Central memory CD8-positive, alpha-beta T cell (primary cell): ENCODE measurements at regions not wholly inside any gene's neighbourhood (a gene's known extent, or its start where the extent isn't known, plus 50 kb on each side); places are given as distances from the start of the nearest gene placed in this dataset.
"Not testable (repeated sequence)": the region's sequence is repeated elsewhere in the genome, so short reads cannot be mapped to it uniquely, and the experiment has no call there.

ENCODE experiments used
- ATAC-seq: fragments of 150-1000 bp; cut with Tn5 transposase; replicated peaks from 2 replicates; pipeline ENCODE4 v1.10.0; 2022; ENCODE audit warnings: mild to moderate bottlenecking, moderate FRiP score, moderate number of reproducible peaks; ENCODE audit not compliant: poor library complexity, severe bottlenecking; ENCODE audit errors: extremely low read depth
- DNase-seq, 2 donors: peaks; one replicate each; pipeline ENCODE4 v3.0.0; 2021; ENCODE audit warnings: low spot score in 2 of 2
- H3K27ac Mint-ChIP-seq: one replicate; pipeline ENCODE4 v1.8.0; 2022; ENCODE audit warnings: low read depth, mild to moderate bottlenecking, moderate library complexity, mixed read lengths
- H3K27me3 Mint-ChIP-seq: one replicate; pipeline ENCODE4 v1.8.0; 2022; ENCODE audit warnings: mixed read lengths
- H3K36me3 Mint-ChIP-seq: one replicate; pipeline ENCODE4 v1.8.0; 2022; ENCODE audit warnings: mild to moderate bottlenecking, moderate library complexity, mixed read lengths; ENCODE audit not compliant: insufficient read depth
- H3K4me1 Mint-ChIP-seq: one replicate; pipeline ENCODE4 v1.8.0; 2022; ENCODE audit warnings: mixed read lengths
- H3K4me3 Mint-ChIP-seq: one replicate; pipeline ENCODE4 v1.8.0; 2022; ENCODE audit warnings: mild to moderate bottlenecking, moderate library complexity, mixed read lengths
- H3K9me3 Mint-ChIP-seq: one replicate; pipeline ENCODE4 v1.8.0; 2022; ENCODE audit warnings: mixed read lengths

DNA sequence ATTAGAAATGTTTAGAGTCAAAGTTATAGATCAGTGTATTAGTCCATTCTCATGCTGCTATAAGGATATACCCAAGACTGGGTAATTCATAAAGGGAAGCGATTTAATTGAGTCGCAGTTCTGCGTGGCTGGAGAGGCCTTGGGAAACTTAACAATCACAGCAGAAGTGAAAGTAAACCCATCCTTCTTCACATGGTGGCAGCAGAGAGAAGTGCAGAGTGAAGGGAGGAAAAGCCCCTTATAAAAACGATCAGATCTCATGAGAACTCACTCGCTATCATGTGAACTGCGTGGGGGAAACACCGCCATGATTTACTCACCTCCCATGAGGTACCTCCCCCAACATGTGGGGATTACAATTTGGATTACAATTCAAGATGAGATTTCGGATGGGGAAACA lies 871.5 kb downstream of the DIPK2A start:
- no peak for ATAC-seq
- H3K4me3 Mint-ChIP-seq = no peak overlapping the region
- H3K27ac Mint-ChIP-seq = no peak overlapping the region
- peaks cover 13% of the 10 kb centered on the region for H3K9me3 Mint-ChIP-seq
- DNase-seq = no peak
- no peaks in the 10 kb centered on the region for H3K36me3 Mint-ChIP-seq
- H3K27me3 Mint-ChIP-seq = no peaks in the 10 kb centered on the region
- H3K4me1 Mint-ChIP-seq = no peaks in the 10 kb centered on the region

DNA sequence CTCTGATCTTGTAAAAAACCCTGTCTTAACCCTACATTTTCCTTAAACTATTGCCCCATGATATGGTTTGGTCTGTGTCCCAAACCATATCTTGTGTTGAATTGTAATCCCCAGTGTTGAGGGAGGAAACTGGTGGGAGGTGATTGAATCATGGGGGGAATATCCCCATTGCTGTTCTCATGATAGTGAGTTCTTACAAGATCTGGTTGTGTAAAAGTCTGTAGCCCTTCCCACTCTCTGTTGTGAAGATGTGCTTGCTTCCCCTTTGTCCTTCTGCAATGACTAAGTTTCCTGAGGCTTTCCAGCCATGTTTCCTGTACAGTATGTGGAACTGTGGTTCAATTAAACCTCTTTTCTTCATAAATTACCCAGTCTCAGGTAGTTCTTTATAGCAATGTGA lies 881.4 kb downstream of the DIPK2A start:
- ATAC-seq (no peak), DNase-seq (no peak)
- H3K27ac Mint-ChIP-seq = no peak overlapping the region
- no peaks in the 10 kb centered on the region for H3K36me3 Mint-ChIP-seq
- H3K9me3 Mint-ChIP-seq = peaks cover 12% of the 10 kb centered on the region
- H3K4me1 Mint-ChIP-seq = no peaks in the 10 kb centered on the region
- H3K4me3 Mint-ChIP-seq = no peak overlapping the region
- H3K27me3 Mint-ChIP-seq = no peaks in the 10 kb centered on the region

DNA sequence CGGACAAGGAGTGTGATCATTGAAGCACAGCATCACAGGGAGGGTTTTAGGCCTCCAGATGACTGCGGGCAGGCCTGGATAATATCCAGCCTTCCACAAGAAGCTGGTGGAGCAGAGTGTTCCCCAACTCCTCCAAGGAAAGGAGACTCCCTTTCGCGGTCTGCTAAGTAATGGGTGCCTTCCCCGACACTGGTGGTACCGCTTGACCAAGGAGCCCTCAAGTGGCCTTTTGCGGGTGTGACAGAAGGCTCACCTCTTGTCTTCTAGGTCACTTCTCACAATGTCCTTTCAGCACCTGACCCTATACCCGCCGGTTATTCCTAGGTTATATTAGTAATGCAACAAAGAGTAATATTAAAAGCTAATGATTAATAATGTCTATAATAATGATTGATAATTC lies 882.4 kb downstream of the DIPK2A start:
- peaks cover 12% of the 10 kb centered on the region for H3K9me3 Mint-ChIP-seq
- not testable (repeated sequence) for H3K4me3 Mint-ChIP-seq, H3K36me3 Mint-ChIP-seq, ATAC-seq, H3K27me3 Mint-ChIP-seq, H3K27ac Mint-ChIP-seq, H3K4me1 Mint-ChIP-seq, DNase-seq

DNA sequence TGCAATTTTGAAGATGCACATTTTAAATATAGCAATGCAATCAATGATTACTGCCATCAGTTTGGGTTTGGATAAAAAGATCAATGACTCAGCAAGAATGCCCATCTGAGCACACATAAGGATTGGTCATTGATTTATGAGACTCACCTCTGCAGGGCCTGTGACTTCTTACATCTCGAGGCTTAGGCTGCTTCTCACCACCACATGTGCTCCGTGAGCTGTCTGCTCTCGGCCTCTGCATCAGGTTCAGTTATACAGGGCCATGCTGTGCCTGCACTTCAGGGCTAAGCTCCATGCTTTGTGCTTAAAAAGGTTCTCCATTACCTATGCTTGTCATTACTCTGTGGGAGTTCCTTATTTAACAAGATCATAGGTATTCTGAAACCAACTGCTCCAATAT lies 887.5 kb downstream of the DIPK2A start:
- Mint-ChIP-seq H3K27me3 (no peaks in the 10 kb centered on the region), H3K9me3 (peaks cover 5% of the 10 kb centered on the region), H3K4me1 (no peaks in the 10 kb centered on the region), H3K4me3 (no peak overlapping the region), H3K36me3 (no peaks in the 10 kb centered on the region), H3K27ac (no peak overlapping the region)
- DNase-seq (no peak), ATAC-seq (no peak)

DNA sequence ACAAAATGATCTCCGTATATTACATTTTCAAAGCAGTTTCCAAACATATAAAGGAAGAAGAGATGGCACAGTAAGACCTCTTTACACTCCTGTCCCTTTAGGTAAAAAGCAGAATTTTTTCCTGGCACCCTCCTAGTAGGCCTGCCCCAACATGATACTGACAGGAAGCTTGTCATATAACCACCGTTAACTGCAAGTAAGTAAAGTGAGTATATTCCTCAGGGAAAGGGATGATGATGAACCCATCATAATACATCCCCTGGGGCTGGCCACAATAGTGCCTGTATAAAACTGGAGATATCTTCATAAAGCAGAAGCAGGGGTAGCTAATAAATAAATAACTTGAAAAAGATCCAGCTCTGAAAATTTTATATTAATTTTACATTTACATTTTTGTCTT lies 893.0 kb downstream of the DIPK2A start:
- no peaks in the 10 kb centered on the region for H3K36me3 Mint-ChIP-seq
- DNase-seq = no peak
- ATAC-seq = no peak
- H3K4me3 Mint-ChIP-seq = no peak overlapping the region
- no peaks in the 10 kb centered on the region for H3K27me3 Mint-ChIP-seq
- H3K4me1 Mint-ChIP-seq = no peaks in the 10 kb centered on the region
- no peak overlapping the region for H3K27ac Mint-ChIP-seq
- peaks cover 14% of the 10 kb centered on the region for H3K9me3 Mint-ChIP-seq

DNA sequence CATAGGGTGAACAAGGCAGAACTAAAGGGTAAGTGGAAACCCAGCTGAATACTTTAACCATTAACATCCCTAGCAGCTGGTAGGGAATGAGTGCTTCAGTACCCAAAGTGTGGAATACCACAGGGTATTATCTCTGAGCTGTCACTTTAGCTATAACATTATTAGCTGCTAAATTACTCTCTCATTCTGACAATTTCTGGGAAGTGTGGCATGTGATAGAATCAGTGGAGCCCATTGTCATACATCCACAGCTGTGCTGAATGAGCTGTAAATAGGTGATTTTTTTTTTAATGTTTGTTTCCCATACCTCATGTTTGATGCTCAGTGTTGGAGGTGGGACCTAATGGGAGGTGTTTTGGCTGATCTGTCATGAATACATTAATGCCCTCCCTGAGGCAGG lies 894.3 kb downstream of the DIPK2A start:
- Mint-ChIP-seq H3K27ac (no peak overlapping the region), H3K27me3 (no peaks in the 10 kb centered on the region), H3K9me3 (peaks cover 22% of the 10 kb centered on the region), H3K36me3 (no peaks in the 10 kb centered on the region), H3K4me3 (no peak overlapping the region), H3K4me1 (no peaks in the 10 kb centered on the region)
- no peak for DNase-seq
- ATAC-seq = no peak

DNA sequence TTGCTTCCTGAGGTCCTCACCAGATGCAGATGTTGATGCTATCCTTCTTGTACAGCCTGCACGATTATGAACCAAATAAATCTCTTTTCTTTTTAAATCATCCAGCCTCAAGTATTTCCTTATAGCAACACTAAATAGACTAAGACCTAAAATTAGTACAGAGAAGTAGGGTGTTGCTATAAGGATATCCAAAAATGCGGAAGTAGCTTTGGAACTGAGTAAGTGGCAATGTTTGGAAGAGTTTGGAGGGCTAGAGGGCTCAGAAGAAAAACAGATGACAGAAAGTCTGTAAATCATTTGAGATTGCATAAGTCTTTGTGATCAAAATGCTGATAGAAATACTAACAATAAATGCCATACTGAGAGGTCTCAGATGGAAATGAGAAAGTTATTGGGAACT lies 894.9 kb downstream of the DIPK2A start:
- DNase-seq (no peak), ATAC-seq (no peak)
- no peak overlapping the region for H3K4me3 Mint-ChIP-seq
- no peaks in the 10 kb centered on the region for H3K27me3 Mint-ChIP-seq
- no peaks in the 10 kb centered on the region for H3K4me1 Mint-ChIP-seq
- peaks cover 22% of the 10 kb centered on the region for H3K9me3 Mint-ChIP-seq
- H3K27ac Mint-ChIP-seq = no peak overlapping the region
- H3K36me3 Mint-ChIP-seq = no peaks in the 10 kb centered on the region

DNA sequence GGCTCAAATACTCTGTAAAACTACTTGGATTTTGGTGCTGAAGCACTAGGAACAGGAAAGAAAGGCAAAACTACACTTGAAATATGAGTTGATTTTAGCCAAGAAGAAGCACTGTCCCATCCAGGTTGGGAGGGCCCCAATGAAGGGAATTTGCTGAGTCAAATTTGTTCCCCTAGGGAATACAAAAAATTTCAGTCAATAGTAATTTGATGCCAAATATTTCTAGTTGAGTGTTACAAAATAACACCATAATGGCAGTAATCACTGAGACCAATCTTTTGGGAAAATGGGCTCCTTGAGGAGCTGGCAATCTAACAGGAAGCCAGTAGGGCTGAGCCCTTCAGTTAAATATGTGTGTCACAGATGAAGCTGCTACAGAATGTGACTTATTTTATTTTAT lies 896.9 kb downstream of the DIPK2A start:
- Mint-ChIP-seq H3K4me1 (no peaks in the 10 kb centered on the region), H3K36me3 (no peaks in the 10 kb centered on the region), H3K27ac (no peak overlapping the region), H3K4me3 (no peak overlapping the region), H3K27me3 (no peaks in the 10 kb centered on the region), H3K9me3 (peaks cover 17% of the 10 kb centered on the region)
- ATAC-seq (no peak), DNase-seq (no peak)

DNA sequence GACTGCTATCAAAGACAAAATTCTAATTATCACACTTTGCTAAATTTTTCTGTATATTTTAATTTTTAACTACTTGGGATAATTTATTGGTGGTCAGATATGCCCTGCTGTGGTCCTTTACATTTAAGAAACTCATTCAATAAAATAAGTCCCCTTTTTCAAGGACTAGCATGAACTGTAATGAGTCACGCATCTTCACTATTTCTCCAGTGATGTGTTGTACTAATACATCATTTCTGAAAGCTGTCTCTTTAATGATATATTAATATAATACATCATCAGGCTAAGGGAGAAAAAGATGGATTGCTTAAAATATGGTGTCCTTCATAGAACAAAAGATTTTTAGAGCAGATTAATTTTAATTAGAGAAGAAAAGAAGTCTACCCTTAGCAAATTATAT lies 901.4 kb downstream of the DIPK2A start:
- no peaks in the 10 kb centered on the region for H3K4me1 Mint-ChIP-seq
- H3K27ac Mint-ChIP-seq = no peak overlapping the region
- H3K36me3 Mint-ChIP-seq = no peaks in the 10 kb centered on the region
- DNase-seq = no peak
- H3K27me3 Mint-ChIP-seq = no peaks in the 10 kb centered on the region
- H3K9me3 Mint-ChIP-seq = peaks cover 16% of the 10 kb centered on the region
- H3K4me3 Mint-ChIP-seq = no peak overlapping the region
- no peak for ATAC-seq

DNA sequence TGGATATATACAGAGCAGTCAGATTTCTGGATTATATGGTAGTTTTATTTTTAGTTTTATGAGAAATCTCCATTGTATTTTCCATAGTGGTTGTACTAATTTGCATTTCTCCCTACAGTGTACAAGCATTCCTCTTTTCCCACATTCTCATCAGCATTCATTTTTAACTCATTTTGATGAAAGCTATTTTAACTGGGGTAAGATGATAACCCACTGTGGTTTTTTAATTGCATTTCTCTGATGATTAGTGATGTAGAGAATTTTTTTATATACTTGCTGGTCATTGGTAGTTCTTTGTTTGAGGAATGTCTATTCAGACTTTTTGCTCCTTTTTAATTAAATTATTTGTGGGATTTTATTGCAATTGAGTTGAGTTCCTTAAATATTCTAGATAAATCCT lies 903.6 kb downstream of the DIPK2A start:
- no peaks in the 10 kb centered on the region for H3K36me3 Mint-ChIP-seq
- H3K27ac Mint-ChIP-seq = no peak overlapping the region
- peaks cover 7% of the 10 kb centered on the region for H3K9me3 Mint-ChIP-seq
- H3K27me3 Mint-ChIP-seq = no peaks in the 10 kb centered on the region
- H3K4me1 Mint-ChIP-seq = no peaks in the 10 kb centered on the region
- no peak overlapping the region for H3K4me3 Mint-ChIP-seq
- ATAC-seq (no peak), DNase-seq (no peak)

DNA sequence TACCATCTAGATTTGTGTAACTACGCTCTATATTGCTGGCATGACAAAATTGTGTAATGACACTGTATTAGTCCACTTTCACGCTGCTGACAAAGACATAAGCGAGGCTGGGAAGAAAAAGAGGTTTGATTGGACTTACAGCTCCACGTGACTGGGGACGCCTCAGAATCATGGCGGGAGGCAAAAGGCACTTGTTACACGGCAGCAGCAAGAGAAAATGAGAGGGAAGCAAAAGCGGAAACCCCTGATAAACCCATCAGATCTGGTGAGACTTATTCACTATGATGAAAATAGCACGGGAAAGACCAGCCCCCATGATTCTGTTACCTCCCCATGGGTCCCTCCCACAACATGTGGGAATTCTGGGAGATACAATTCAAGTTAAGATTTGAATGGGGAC lies 905.7 kb downstream of the DIPK2A start:
- ATAC-seq (no peak), DNase-seq (no peak)
- H3K9me3 Mint-ChIP-seq = peaks cover 5% of the 10 kb centered on the region
- no peaks in the 10 kb centered on the region for H3K4me1 Mint-ChIP-seq
- H3K27me3 Mint-ChIP-seq = no peaks in the 10 kb centered on the region
- H3K27ac Mint-ChIP-seq = no peak overlapping the region
- H3K4me3 Mint-ChIP-seq = no peak overlapping the region
- H3K36me3 Mint-ChIP-seq = no peaks in the 10 kb centered on the region

DNA sequence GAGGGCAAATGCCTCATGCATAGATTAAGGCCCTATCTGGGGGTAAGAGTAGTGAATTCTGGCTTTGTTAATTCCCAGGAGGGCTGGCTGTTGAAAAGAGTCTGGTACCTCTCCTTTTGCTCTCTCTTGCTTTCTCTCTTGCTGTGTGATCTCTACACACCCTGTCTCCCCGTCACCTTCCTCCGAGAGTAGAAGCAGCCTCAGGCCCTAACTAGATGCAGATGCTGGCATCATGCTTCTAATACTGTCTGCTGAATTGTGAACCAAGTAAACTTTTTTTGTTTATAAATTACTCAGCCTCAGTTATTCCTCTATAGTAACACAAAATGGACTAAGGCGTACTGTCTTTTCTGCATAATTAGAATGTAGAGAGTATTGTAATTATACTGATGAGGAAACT lies 908.1 kb downstream of the DIPK2A start:
- Mint-ChIP-seq H3K36me3 (no peaks in the 10 kb centered on the region), H3K9me3 (peaks cover 5% of the 10 kb centered on the region), H3K4me3 (no peak overlapping the region), H3K27ac (no peak overlapping the region), H3K4me1 (no peaks in the 10 kb centered on the region), H3K27me3 (no peaks in the 10 kb centered on the region)
- no peak for DNase-seq
- no peak for ATAC-seq

DNA sequence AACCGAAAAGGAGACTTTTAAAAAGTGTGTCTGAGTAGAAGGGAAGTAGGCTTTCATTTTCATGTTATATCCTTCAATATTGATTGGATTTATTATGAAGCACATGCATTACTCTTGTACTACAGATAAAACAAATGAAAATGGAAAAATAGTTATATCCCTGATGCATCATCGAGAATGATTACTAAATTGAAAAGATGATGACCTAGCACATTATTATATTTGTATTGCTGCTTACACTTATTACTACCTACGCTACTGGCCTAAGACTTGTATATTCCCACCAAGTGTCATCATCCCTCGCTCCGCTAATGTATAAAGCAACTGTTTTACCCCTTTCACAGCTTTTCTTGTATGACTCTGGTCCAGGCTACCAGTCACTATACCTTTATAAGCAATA lies 922.4 kb downstream of the DIPK2A start:
- Mint-ChIP-seq H3K9me3 (peaks cover 15% of the 10 kb centered on the region), H3K4me1 (no peaks in the 10 kb centered on the region), H3K4me3 (no peak overlapping the region), H3K27me3 (no peaks in the 10 kb centered on the region), H3K36me3 (no peaks in the 10 kb centered on the region), H3K27ac (no peak overlapping the region)
- DNase-seq = no peak
- ATAC-seq = no peak

DNA sequence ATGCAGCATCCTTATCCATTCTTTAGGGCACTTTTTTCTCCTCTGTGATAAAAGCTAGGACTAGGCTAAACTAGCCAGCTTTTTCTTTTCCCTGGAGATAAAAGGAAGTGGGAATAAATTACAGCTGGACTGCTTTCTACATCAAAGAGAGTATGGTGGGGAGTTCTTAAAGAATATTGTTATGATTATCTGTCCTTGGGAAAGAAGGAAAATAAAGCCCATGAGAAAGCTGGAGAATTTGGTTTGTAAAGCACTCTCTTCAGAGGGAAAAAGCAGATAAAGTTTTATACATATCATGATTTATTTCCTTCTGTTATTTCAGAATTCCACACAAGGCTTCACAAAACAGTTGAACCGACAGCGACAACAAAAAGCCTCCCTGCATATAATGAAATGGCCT lies 923.0 kb downstream of the DIPK2A start:
- Mint-ChIP-seq H3K9me3 (peaks cover 12% of the 10 kb centered on the region), H3K4me1 (no peaks in the 10 kb centered on the region), H3K4me3 (no peak overlapping the region), H3K27me3 (no peaks in the 10 kb centered on the region), H3K36me3 (no peaks in the 10 kb centered on the region), H3K27ac (no peak overlapping the region)
- DNase-seq (no peak), ATAC-seq (no peak)
